ENCODE measurements at regions not wholly inside any gene's neighbourhood (a gene's known extent, or its start where the extent isn't known, plus 50 kb on each side); places are given as distances from the start of the nearest gene placed in this dataset.
A peak's percentile ranks its signal among the peaks of the same experiment; 100 is the strongest.

DNA sequence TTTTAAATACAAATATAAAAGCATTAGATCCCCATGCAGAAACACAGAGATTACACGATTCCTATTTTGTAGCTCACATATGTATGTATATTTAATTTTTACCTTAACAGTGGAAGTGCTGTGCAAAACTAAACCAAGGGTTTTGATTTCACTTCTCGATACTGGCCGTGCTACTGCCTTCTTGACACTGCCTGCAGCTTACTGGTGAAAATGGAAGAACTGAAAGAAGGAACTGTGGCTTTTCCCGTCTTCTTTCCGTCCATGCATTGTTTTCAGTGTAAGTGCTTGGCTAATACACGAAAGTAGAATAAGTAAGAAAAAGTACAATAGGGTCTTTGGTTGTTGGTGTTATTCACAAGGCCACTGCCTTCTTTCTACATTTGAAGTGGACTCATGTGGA, 129.5 kb downstream of the NDUFA10 start:
- Histone ChIP-seq H3K4me3 (ENCODE audit: low read length) (no peak overlapping the region), H3K9me3 (ENCODE audit: control insufficient read depth in 1 of 2, insufficient read depth in 1 of 2, low read length in 2 of 2) (peaks cover 0 to 9% of the 10 kb centered on the region in 2 experiments), H3K27me3 (ENCODE audit: control insufficient read depth in 1 of 2, insufficient read depth in 2 of 2, low read length in 2 of 2) (peaks cover 0 to 5% of the 10 kb centered on the region in 2 experiments), H3K27ac (ENCODE audit: low read depth in 1 of 2, low read length in 2 of 2) (no peak overlapping the region), H3K4me1 (ENCODE audit: insufficient read depth, low read length) (no peaks in the 10 kb centered on the region), H3K36me3 (ENCODE audit: insufficient read depth, low read length) (no peaks in the 10 kb centered on the region)
- no peaks in the 10 kb centered on the region for H3K9me3 Mint-ChIP-seq
- intact Hi-C loops (cut with DNase I, micrococcal nuclease): no loop called here
- TF ChIP-seq, protein P1, sequence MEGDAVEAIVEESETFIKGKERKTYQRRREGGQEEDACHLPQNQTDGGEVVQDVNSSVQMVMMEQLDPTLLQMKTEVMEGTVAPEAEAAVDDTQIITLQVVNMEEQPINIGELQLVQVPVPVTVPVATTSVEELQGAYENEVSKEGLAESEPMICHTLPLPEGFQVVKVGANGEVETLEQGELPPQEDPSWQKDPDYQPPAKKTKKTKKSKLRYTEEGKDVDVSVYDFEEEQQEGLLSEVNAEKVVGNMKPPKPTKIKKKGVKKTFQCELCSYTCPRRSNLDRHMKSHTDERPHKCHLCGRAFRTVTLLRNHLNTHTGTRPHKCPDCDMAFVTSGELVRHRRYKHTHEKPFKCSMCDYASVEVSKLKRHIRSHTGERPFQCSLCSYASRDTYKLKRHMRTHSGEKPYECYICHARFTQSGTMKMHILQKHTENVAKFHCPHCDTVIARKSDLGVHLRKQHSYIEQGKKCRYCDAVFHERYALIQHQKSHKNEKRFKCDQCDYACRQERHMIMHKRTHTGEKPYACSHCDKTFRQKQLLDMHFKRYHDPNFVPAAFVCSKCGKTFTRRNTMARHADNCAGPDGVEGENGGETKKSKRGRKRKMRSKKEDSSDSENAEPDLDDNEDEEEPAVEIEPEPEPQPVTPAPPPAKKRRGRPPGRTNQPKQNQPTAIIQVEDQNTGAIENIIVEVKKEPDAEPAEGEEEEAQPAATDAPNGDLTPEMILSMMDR (IDR thresholded peaks at IDR 0.05): no peak
- ChIA-PET POLR2A (no interaction called here), CTCF (no interaction called here)
- no peaks in the 10 kb centered on the region for H3K4me1 Mint-ChIP-seq (ENCODE audit: low read depth)
- no peak for ATAC-seq (ENCODE audit: poor library complexity)
- no peaks in the 10 kb centered on the region for H3K36me3 Mint-ChIP-seq (ENCODE audit: low read depth)
- H3K27me3 Mint-ChIP-seq: peaks cover 6% of the 10 kb centered on the region
- no peak overlapping the region for H3K4me3 Mint-ChIP-seq
- DNase-seq: peak in 2 of 14 experiments; percentile 10 to 32
- no peak overlapping the region for H3K27ac Mint-ChIP-seq

DNA sequence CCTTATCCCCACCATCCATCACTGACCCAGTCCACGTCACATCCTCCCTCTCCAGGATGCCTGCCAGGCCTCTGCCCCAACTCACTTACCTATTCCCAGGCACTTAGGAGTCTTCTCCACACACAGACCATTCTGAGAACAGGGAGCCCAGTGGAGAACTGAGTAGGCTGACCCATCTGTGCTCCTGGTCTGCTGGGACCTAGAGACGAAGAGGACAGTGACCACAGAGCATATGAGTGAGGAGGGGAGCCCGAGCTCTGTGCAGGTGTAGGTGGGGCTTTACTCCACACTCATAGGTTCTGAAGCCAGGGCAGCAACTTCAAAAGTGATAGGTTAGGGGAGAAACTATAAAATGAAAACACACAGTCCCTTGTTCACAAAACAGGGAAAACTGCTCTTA, 130.0 kb downstream of the NDUFA10 start:
- Mint-ChIP-seq H3K27ac (no peak overlapping the region), H3K4me1 (ENCODE audit: low read depth) (no peaks in the 10 kb centered on the region), H3K36me3 (ENCODE audit: low read depth) (no peaks in the 10 kb centered on the region), H3K27me3 (peaks cover 6% of the 10 kb centered on the region), H3K9me3 (no peaks in the 10 kb centered on the region), H3K4me3 (no peak overlapping the region)
- peaks cover 0 to 5% of the 10 kb centered on the region in 2 experiments for H3K27me3 ChIP-seq (ENCODE audit: control insufficient read depth in 1 of 2, insufficient read depth in 2 of 2, low read length in 2 of 2)
- peaks cover 0 to 9% of the 10 kb centered on the region in 2 experiments for H3K9me3 ChIP-seq (ENCODE audit: control insufficient read depth in 1 of 2, insufficient read depth in 1 of 2, low read length in 2 of 2)
- intact Hi-C loops (cut with DNase I, micrococcal nuclease): no loop called here
- no peak overlapping the region for H3K27ac ChIP-seq (ENCODE audit: low read depth in 1 of 2, low read length in 2 of 2)
- H3K4me1 ChIP-seq (ENCODE audit: insufficient read depth, low read length): no peaks in the 10 kb centered on the region
- H3K4me3 ChIP-seq (ENCODE audit: low read length): no peak overlapping the region
- DNase-seq (no peak), ATAC-seq (ENCODE audit: poor library complexity) (no peak)
- ChIA-PET CTCF (no interaction called here), POLR2A (no interaction called here)
- no peaks in the 10 kb centered on the region for H3K36me3 ChIP-seq (ENCODE audit: insufficient read depth, low read length)
- TF ChIP-seq, protein P1 (IDR thresholded peaks at IDR 0.05): no peak

DNA sequence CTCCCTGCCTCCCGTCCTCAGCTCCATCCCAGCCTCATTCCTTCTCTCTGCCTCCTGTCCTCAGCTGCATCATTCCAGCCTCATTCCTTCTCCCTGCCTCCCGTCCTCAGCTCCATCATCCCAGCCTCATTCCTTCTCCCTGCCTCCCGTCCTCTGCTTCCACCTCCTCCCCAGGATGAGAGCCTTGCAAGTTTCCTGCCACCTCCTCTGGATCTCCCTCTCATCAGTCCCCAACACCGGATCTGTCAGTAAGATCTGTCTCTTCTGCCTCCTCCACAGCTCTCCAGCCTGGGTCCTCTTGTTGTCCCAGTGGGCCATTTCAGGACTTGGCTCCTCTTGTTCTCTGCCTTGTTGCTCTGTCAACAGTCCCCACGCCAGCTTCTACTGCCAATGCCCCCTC, 130.9 kb downstream of the NDUFA10 start:
- H3K4me1 Mint-ChIP-seq (ENCODE audit: low read depth): no peaks in the 10 kb centered on the region
- no peaks in the 10 kb centered on the region for H3K36me3 Mint-ChIP-seq (ENCODE audit: low read depth)
- ChIA-PET CTCF (no interaction called here), POLR2A (no interaction called here)
- H3K27ac ChIP-seq (ENCODE audit: low read depth in 1 of 2, low read length in 2 of 2): no peak overlapping the region
- TF ChIP-seq, protein P1 (IDR thresholded peaks at IDR 0.05): no peak
- no peak overlapping the region for H3K4me3 ChIP-seq (ENCODE audit: low read length)
- no peak overlapping the region for H3K27ac Mint-ChIP-seq
- H3K27me3 Mint-ChIP-seq: peaks cover 6% of the 10 kb centered on the region
- intact Hi-C loops (cut with DNase I, micrococcal nuclease): no loop called here
- ATAC-seq (ENCODE audit: poor library complexity): no peak
- peaks cover 0 to 9% of the 10 kb centered on the region in 2 experiments for H3K9me3 ChIP-seq (ENCODE audit: control insufficient read depth in 1 of 2, insufficient read depth in 1 of 2, low read length in 2 of 2)
- H3K27me3 ChIP-seq (ENCODE audit: control insufficient read depth in 1 of 2, insufficient read depth in 2 of 2, low read length in 2 of 2): peaks cover 0 to 5% of the 10 kb centered on the region in 2 experiments
- no peaks in the 10 kb centered on the region for H3K36me3 ChIP-seq (ENCODE audit: insufficient read depth, low read length)
- no peaks in the 10 kb centered on the region for H3K9me3 Mint-ChIP-seq
- no peak for DNase-seq
- H3K4me3 Mint-ChIP-seq: no peak overlapping the region
- H3K4me1 ChIP-seq (ENCODE audit: insufficient read depth, low read length): no peaks in the 10 kb centered on the region
